ENCODE measurements at regions not wholly inside any gene's neighbourhood (a gene's known extent, or its start where the extent isn't known, plus 50 kb on each side); places are given as distances from the start of the nearest gene placed in this dataset.

GRCh38 chr14:87613881-87614280 lies 379.1 kb downstream of the GALC start:
- TF ChIP-seq CTCF (IDR thresholded peaks at IDR 0.05) (no peak), POLR2A (IDR thresholded peaks at IDR 0.05) (no peak)

All from breast epithelium (tissue), 3 donors.